NCI-H345 (cell line): ENCODE measurements at regions not wholly inside any gene's neighbourhood (a gene's known extent, or its start where the extent isn't known, plus 50 kb on each side); places are given as distances from the start of the nearest gene placed in this dataset.
"Not testable (repeated sequence)": the region's sequence is repeated elsewhere in the genome, so short reads cannot be mapped to it uniquely, and the experiment has no call there.

Experiments
- DNase-seq: peaks from one replicate; lab custom pipeline; 2025; lab: John Stamatoyannopoulos, UW

DNA sequence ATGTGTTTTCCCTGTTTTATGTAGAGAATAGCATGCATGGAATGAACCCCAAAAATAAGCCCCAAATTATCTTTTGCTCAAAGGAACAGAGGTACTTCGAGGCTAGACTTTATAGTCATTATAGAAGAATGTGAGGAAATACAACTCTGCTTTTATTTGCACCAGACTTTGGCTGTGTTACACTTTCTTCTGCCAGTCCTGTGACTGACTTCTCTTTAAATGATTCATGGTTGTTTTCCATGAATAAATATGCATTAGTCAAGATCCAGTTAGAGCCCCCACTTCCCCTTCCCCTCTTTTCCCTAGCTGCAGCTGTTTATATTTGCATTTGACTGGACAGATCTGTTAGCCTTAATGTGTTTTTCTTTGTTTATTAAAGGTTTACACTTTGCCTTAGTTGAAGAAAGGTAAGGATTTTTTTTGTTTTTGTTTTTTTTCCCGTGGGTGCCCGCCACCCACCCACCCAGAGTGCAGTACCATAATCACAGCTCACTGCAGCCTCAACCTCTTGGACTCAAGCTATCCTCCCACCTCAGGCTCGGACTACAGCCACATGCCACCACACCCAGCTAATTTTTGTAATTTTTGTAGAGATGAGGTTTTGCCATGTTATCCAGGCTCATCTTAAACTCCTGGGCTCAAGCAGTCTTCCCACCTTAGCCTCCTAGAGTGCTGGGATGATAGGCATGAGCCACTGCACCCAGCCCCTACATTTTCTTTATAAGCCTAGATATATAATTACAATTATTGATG lies 152.6 kb downstream of the CYB561 start:
- DNase-seq, result no peak

DNA sequence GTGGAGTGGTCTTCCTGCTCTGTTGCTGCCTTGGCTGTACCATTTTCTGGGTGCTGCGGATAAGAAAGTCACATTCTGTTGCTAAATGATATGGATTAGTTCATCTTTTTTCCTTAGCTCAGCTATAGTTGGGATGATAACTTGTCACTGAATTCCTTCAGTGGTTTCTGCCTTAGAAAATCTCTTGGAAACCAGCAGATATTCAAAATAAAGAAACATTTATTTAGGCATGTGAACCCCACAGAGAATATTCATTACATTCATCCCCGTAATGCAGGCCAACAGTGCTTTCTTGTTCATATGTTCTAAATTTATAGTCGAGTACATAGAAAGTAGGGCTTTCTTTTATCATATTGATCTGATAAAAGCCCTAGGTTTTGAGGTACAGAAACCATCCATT lies 151.3 kb downstream of the CYB561 start:
- no peak for DNase-seq

DNA sequence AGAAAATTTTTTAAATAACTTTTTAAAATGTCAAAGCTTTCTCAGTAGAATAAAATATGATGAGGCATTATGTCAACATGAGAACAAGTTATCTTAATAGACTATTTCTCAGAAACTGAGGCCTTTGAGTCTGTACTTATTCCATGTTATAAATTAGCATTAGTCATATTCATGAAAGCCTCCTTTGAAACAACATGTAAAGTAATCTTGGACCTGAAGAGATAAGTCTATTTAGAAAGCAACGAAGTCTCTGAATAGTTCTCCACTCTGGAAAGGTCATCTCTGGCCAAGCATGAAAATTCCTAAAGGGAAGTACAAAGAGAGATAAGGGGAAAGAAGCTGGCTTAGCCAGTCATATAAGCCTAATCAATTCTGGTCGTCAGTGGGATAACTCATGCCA lies 150.8 kb downstream of the CYB561 start:
- no peak for DNase-seq

DNA sequence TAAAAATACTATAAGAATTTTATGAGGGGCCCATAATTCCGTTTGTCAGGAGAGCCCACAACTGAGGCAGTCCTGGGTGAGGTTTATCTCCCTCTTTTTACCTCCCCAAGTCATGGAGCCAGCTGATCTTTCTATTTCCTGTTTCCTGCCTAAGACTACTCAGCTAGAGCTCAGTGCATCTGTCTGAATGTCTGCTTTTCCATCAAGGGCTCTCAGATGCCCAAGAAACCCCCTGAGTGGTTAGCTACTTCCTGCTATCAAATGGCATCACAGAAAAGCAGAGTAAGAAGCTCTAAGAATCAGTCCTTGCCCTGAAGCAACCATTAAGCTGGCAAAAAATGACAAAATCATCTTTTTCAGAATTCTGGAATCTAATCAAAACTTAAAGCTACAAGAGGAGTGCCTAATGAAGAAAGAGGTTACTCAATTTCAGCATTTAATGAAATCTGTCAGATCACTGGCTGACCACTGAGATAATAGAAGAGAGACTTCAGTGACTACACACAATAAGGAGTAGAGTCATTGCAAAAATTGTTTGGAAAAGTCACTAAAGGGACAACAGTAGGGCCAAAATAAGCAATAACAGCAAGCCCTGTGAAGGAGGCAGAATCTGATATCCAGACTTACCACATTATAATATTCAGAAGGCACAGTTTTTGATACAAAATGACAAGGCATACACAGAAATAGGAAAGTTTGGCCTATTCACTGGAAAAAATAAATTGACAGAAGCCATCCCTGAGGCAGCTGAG lies 150.1 kb downstream of the CYB561 start:
- no peak for DNase-seq

DNA sequence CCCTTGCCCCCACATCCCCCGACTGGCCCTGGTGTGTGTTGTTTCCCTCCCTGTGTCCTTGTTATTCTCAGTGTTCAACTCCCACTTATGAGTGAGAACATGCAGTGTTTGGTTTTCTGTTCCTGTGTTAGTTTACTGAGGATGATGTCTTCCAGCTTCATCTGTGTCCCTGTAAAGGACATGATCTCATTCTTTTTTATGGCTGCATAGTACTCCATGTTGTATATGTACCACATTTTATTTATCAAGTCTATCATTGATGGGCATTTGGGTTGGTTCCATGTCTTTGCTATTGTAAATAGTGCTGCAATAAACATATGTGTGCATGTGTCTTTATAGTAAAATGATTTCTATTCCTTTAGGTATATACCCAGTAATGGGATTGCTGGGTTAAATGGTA lies 147.2 kb downstream of the CYB561 start:
- not testable (repeated sequence) for DNase-seq

DNA sequence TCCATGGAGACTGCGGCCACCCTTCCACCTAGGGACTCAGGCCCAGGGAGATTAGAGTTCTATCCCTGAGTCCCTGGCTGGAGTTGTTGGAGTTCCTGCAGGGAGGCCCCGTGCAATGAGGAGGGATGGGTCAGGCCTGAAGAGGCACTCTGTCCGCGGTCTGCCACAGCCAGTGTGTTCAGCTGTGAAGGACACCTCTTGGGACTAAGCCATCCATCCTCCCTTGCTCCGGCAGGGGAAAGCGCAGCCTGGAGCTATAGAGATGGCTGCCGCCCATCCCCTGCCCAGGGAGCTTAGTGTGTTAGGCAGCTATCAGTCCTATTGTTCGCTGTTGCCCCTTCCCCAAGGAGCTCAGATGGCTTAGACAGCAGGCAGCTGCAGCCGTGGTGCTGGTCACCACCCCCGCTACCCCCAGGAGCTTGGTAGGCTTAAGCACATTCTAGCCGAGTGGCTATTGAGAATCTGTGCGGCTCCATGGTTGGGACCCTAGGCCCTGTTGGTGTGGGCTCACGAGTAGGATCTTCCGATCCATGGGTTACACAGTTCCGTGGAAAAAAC lies 141.3 kb downstream of the CYB561 start:
- no peak for DNase-seq

DNA sequence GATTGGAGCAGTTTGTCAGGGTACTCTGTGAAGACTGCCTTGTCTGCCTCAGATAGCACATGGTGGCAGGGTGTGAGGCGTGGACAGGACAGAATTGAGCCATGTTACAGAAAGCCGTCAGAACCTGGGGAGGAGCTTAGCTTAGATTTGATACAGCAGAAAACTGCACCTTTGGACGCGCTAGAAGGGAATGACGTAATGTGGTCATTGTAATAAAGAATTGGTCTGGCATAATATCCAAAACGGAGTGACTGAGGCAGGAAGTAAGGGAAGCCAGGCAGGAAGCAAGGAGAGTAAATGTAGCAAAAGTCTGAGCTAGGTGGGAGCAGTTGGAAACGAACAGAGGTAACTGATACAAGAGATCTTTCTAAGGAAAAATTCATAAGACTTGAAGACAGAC lies 140.2 kb downstream of the CYB561 start:
- no peak for DNase-seq

DNA sequence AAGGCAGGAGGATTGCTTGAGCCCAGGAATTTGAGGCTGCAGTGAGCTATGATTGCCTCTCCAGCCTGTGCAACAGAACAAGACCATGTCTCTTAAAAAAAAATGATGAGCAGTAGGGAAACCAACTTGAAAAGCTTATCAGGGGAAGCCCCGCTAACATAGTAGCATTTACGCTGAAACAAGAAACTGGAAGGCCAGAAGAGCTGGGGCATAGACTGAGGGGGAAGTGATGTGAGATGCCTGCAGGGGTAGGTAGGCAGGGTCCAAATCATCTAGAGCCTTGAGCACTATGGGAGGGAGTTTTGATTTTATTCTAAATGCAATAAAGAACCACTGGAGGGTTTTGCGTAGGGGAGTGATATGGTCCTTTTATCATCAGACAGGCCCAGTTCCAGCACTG lies 139.3 kb downstream of the CYB561 start:
- no peak for DNase-seq

DNA sequence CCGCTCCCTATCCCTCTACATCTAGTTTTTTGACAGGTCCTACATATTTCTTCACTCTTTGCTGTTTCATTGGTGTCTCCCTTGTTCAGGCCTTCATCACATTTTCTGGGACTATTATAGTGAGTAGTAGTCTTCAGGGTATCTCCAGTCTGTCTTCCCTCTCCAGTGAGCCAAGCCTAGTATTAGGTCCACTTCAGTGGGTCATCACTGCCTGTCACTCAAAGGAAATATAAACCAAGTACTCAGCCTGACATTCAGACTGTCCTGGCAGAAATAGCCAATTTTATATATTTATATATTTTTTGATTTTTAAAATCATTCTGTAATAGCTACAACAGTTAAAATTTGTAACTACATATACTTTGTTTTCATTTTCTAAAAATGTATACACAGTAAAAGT lies 137.8 kb downstream of the CYB561 start:
- no peak for DNase-seq

DNA sequence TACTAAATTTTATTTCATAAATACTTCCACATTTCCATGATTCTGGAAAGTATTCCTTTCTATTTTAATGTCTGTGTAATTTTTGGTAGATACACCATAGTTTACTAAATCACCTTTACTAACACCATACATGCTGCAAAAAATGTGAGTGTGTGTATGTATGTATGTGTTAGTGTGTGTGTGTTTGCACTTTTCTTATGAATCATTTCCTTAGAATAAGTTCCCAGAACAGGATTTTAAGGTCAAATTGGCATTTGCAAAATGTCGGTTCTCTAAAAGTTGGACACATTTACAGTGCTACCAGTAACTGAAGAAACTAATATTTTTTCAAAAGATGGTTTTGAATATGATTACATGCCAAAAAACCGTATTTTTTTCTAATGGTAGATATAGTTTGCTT lies 137.1 kb downstream of the CYB561 start:
- DNase-seq, result no peak

DNA sequence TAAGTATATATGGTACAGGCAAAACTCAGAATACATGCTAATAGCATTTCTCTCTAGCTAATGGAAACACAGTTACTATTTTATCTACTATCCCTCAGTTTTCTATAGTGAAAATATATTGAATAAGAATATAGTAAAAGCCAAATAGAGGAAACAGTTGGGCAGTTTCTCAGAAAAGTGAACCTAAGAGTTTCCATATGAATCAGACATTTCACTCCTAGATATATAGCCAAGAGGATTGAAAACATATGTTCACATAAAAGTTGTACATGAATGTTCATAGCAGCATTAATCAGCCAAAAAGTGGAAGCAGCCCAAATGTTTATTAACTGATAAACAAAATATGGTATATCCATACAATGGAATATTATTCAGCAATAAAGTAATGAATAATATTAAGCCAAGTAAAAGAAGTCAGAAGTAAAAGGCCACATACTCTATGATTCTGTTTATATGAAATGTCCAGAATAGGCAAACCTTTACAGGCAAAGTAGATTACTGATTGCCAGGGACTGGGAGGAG lies 134.6 kb downstream of the CYB561 start:
- no peak for DNase-seq

DNA sequence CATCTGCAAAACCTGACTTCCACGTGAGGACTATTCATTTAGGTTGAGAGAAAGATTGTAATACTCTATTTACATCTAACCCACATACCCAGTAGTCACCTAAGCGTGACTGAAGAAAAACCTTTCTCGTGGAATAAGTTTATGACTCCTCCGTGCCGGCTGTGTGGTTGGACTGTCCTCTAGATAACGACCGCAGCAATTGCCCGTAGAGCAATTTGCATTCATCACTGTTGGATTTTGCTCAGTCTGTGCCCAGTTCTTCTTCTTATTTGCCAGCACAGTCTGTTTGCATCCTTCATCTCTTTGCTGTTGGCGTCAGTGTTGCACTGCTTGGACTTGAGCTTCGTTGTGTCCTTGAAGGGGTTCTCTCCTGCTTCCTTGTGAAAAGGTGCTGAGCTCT lies 131.3 kb downstream of the CYB561 start:
- DNase-seq, result no peak

DNA sequence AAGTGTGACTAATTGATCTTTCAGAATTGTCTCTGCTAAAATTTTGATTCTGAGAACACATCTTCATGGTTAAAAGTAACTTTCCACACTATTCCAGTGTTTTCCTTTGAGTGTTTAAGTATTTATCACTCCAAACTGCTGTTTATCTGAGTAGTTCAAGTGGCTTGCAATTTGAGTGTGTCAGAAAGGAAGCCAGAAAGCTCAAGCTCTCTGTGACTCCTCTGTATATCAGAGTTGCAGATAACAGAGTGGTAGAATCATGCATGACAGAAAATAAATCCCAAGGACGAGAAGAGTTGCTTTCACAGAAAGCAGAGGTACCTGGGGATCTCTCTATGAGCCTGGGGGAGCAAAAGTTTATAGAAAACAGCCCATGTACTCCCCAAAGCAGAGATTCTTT lies 130.0 kb downstream of the CYB561 start:
- DNase-seq, result no peak

DNA sequence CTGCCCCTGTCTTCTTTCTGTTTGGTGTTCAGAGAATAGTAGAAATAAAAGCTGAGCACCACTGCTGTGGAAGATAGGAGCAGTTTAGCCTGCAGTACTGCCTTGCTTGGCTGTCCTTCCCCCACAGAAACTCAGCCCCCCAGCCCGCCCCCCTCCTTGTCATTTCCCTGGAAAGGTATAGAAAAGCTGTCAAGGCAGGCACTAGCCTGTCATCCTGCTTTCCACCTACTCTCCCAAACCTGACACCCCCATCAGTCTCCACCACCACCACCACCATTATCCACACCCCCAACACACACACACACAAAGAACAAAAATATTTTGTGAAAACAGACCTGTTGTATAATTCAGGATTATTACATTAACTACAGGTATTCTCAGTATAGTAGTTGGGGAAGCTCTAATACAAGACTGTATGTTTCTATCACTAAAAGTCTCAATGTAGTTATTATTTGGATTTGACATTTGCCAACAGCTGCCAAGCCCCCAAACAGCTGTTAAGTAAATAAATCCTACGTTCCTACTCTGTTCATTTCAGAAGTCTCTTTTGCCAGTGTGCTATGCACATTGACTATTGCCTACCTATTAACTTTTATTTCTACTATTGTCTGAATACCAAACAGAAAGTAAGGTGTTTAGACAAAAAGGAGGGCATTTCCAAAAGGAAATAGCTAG lies 128.8 kb downstream of the CYB561 start:
- DNase-seq, result no peak

DNA sequence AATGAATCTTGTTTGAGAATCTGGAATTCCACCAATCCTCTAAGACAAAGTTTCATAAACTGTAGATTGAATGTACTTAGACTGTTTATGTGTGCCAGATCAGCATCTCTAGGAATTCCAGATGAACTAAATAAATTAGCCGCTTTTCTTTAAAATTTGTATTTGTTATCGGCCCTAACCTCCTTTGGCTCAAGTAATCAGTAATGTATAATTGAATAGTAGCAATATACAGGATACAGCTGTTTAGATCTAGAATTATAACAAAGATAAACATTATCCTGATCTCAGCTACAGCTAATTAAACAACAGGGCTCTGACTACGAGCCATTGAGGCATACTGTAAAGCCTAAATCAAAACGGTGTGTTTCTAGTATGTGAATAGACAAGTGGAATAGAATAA lies 120.3 kb downstream of the CYB561 start:
- no peak for DNase-seq

DNA sequence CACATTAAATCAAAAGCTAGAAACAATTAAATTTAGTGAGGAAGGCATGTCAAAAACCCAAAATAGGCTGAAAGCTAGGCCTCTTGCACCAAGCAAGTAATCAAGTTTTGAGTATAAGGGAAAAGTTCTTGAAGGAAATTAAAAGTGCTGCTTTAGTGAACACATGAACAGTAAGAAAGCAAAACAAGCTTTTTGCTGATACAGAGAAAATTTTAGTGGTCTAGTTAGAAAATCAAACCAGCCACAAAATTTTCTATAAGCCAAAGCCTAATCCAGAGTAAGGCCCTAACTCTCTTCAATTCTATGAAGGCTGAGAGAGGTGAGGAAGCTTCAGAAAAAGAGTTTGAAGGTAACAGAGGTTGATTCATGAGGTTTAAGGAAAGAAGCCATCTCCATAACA lies 116.2 kb downstream of the CYB561 start:
- DNase-seq, result no peak

DNA sequence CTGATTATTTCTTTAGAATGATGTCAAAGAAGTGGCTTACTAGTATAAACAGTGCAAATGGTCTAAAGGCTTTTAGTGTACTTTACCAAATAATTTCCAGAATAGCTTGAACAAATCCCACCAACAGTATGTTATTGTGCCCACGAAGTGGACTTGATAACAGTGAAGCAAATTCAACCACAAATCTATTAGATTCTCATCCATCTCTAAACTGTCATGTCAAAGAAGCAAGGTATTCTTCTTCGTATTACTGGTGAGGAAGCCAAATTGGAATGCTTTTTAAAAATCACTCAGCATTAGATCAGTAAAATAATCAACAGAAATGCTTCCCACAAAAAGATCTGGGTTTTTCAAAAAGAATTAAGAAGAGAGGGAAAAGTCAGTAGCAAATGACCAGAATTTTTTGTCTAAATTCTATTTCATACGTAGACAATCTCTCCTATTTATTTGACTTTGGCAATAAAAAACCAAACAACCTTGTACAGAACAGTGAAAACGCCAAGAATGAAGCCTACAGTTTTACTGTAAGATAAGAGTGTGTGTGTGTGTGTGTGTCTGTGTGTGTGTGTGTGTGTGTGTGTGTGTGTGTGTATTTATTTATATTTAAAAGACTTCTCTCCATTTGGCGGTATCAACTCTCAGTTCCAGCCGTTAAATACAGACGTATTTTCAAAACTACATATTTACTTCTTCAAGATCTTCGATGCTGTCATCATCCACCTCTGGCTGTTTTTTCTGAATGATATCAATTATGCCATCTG lies 114.6 kb downstream of the CYB561 start:
- no peak for DNase-seq

DNA sequence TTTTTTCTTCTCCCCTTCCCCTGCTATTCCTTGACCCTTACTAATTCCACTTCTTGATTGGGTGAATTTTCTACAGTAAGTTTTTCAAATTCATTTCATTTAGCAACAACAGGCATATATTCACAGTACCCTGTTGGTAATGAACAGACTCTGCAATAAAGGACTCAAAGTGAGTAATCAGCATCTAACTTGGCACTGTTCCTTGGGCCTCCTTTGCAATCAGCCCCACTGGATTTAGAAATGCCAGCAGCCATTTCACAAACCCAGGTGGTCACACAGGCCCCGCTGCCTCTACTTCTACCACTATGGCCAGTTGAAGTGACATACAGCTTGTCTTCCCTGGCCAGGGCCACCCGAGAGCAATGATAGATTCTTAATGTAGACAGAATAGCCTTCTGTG lies 113.8 kb downstream of the CYB561 start:
- no peak for DNase-seq

DNA sequence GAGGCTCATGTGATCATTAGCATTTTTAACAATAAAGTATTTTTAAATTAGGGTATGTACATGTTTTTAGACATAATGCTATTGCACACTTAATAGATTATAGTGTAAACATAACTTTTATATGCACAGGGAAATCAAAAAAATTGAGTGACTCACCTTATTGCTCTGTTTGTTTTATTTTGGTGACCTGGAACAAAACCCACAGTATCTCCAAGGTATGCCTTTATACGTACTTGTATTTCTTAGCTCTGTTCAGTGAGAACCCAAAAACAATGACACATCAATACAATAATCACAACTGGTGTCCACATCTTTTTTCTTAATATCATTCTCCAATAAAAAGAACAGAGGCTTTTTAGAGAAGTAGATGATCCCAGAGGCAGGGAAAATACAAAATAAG lies 112.2 kb downstream of the CYB561 start:
- no peak for DNase-seq

DNA sequence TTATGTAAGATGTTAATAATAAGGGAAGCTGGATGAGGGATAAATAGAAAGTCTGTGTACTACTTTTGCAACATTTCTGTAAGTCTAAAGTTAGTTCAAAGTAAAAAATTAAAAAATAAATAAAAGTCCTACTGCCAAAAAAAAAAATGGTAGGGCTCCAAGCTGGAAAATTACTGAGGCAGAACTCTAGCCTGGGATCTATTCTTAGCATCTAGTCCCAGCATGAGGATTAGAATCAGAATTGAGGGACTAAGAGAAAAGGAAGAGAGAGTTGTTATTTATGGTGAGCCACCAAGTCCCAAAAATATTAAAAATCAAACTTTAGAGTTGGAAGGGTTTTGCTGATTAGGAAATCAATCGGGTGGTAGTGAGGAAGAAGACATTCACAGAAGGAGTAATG lies 110.3 kb downstream of the CYB561 start:
- no peak for DNase-seq

DNA sequence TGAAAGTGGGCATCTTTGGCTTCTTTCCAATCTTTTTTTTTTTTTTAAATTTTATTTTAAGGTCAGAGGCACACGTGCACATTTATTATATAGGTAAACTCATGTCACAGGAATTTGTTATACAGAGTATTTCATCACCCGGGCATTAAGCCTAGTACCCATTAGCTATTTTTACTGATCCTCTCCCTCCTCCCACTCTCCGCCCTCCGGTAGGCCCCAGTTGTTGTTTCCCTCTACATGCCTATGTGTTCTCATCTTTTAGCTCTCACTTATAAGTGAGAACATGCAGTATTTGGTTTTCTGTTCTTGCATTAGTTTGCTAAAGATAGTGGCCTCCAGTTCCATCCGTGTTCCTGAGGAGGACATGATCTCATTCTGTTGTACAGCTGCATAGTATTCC lies 108.5 kb downstream of the CYB561 start:
- no peak for DNase-seq

DNA sequence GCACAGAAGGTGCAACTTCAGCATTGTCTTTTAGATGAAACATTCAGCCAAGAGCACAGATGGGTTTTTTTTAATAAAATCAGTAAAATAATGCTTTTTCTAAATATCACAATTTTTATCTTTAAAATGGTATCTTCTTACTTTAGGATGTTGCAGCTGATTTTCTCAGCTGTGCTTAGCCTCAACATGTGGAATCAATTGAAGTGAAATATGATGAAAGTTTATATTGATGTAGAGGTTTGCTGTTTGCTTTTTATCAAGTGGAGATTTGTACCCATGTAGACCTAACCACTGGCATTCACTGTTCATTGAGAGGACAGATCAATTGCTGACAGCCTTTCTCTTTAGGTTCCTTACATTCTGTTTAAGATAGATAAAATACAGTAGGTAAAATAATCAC lies 107.8 kb downstream of the CYB561 start:
- no peak for DNase-seq
